Right cardiac atrium (tissue), 5 donors: ENCODE measurements at regions not wholly inside any gene's neighbourhood (a gene's known extent, or its start where the extent isn't known, plus 50 kb on each side); places are given as distances from the start of the nearest gene placed in this dataset.
"Not testable (repeated sequence)": the region's sequence is repeated elsewhere in the genome, so short reads cannot be mapped to it uniquely, and the experiment has no call there.

Experiments used
- ATAC-seq, 2 donors: fragments of 200-7000 bp; cut with Tn5 transposase; one replicate each; pipeline versions ENCODE4 v1.8.0 to v1.9.1; 2020; ENCODE audit warnings: moderate library complexity in 2 of 2, mild to moderate bottlenecking in 1 of 2
- DNase-seq, 3 donors: peaks; one replicate each; pipeline ENCODE4 v3.0.0-alpha.2; 2020
- H3K27ac ChIP-seq: one replicate; pipeline ENCODE4 v1.5.1; 2013; ENCODE audit warnings: mild to moderate bottlenecking, low read length, control low read depth, moderate library complexity
- H3K27me3 ChIP-seq: one replicate; pipeline ENCODE4 v1.6.1; 2013; ENCODE audit not compliant: control insufficient read depth, insufficient read depth
- H3K4me1 ChIP-seq: one replicate; pipeline ENCODE4 v1.6.1; 2013; ENCODE audit warnings: low read length; ENCODE audit not compliant: control insufficient read depth, insufficient read depth
- H3K4me3 ChIP-seq: one replicate; pipeline ENCODE4 v1.5.1; 2013; ENCODE audit warnings: low read length, control low read depth
- H3K9me3 ChIP-seq: one replicate; pipeline ENCODE4 v1.6.1; 2013; ENCODE audit warnings: low read length; ENCODE audit not compliant: control insufficient read depth
- WGBS: extraction: QIAGEN DNeasy Blood & Tissue Kit; methylation state at CpG from one replicate; pipeline ENCODE4 v1.1.7; 2013; 5-methylcytosine and 5-hydroxymethylcytosine counted together
- intact Hi-C, 4 donors: fragments of 100-400 bp; cut with DNase I; formaldehyde crosslinking; loops; one replicate each; pipeline versions ENCODE4 v1.11.0 to v1.14.0; 2022 to 2023
- donor health status: healthy with polysubstance abuse.
- donor health status: DM: no; HTN: yes; CAD: no.
- donor health status: DM: no; HTN: no; CAD: no.
- donor health status: DM: no; HTN: yes; CAD: no; lungs with severe emphysema.
- donor health status: DM: yes; HTN: yes; CAD: no.

GRCh38 chr14:27799066-27800028 is 967.2 kb upstream of the FOXG1 start:
- H3K27me3 ChIP-seq, H3K27ac ChIP-seq, DNase-seq, ATAC-seq, H3K4me1 ChIP-seq, H3K4me3 ChIP-seq, intact Hi-C loops, H3K9me3 ChIP-seq: not testable (repeated sequence)
- WGBS, result 63% methylated on average over 6 of the region's 6 CpGs

DNA sequence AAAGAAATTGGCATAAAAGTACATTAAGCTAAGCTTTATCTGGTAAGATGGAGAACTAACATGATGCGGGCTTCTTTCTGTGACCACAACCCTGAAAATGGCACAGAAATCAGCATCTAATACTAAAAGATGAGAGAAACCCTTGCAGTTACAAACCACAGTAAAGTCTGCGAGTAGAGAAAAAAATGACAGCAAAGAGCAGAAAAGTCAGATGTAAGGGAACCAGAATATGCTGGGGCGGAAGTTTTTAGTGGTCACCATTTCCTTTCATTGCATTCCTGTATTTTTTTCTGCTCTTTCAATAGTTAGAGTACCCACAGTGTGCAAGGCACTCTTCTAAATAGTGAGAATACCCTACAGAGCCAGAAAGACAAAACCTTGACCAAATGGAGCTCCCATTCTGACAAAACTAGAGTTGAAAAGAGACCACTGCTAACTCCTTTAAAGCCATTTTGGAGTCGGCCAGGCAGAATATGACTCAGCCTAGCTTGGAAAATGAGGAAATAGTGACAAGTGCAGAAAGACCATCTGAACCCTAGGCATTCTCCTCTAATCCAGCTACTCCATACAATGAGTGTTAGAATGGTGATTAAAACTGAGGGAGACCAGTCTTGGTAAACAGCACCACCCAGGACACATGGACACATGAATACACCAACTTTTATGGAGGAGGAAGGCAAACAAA is 948.7 kb upstream of the FOXG1 start:
- WGBS, result 68% methylated on average over 4 of the region's 4 CpGs
- H3K27ac ChIP-seq, H3K4me1 ChIP-seq, H3K4me3 ChIP-seq, ATAC-seq, H3K9me3 ChIP-seq, H3K27me3 ChIP-seq, DNase-seq, intact Hi-C loops: not testable (repeated sequence)

DNA sequence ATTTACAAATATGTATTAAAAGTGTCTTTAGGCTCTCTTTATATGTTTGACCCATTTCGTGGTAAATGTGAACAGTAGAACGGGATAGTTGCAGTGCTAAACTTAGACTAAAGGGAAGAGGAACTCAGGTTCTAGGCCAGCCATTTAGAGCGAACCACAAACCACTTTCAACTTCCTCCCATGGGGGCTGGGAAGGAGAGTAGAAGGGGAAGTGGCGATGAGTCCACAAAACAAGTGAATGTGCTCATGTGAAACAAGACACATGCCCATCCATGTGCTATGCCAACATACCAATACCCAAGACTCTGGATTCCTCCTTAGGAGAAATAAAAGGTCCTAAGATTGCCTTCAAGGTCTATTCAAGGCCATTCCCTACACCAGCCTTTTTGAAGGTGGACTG is 940.4 kb upstream of the FOXG1 start:
- H3K4me3 ChIP-seq, DNase-seq, H3K9me3 ChIP-seq, intact Hi-C loops, H3K27ac ChIP-seq, ATAC-seq, H3K27me3 ChIP-seq, H3K4me1 ChIP-seq: not testable (repeated sequence)
- WGBS, result 60% methylated on average over 4 of the region's 4 CpGs

DNA sequence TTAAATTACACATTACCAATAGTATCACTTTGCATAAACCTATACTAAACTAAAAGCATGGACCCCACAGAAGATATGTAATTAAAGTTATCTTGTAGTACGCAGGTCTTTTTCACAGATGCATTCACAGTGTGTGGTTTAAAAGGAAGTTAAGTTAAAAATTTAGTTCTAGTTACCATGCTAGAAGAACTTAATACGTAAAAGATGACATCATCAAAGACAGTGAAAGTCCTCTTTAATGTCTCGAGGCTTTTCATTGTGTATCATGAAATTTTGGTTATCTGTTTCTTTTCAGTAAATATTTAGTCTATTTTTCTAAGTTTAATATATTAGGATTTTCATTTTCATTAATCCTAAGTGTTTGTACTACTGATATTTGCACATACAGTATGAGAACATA is 934.6 kb upstream of the FOXG1 start:
- H3K4me3 ChIP-seq, H3K27ac ChIP-seq, DNase-seq, H3K4me1 ChIP-seq, H3K27me3 ChIP-seq, ATAC-seq, intact Hi-C loops, H3K9me3 ChIP-seq: not testable (repeated sequence)
- WGBS, result 79% methylated on average over 3 of the region's 3 CpGs

GRCh38 chr14:27833001-27833400 is 933.6 kb upstream of the FOXG1 start:
- intact Hi-C loops, H3K9me3 ChIP-seq, H3K27me3 ChIP-seq, ATAC-seq, H3K27ac ChIP-seq, DNase-seq, H3K4me3 ChIP-seq, H3K4me1 ChIP-seq: not testable (repeated sequence)
- WGBS, result 50% methylated on average over 5 of the region's 5 CpGs

DNA sequence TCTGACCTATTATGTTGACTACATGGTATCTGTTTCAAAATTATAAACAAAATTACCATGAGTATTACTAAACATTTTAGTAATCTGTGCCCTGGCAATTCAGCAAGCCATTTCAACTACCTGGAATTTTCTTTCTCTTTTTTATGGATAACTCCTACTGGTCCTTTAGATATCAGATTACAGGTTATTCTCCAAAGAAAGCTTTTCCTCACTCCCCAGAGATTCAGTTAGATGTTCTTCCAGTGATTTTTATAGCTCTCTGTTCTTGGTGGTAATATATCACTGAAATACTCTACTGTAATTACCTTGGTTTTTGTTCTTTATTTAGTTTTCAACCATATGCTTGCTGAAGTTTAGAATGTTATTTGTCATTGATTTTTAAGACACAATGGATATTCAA is 930.2 kb upstream of the FOXG1 start:
- Histone ChIP-seq H3K4me1 (no peaks in the 10 kb centered on the region), H3K27ac (no peak overlapping the region), H3K27me3 (no peaks in the 10 kb centered on the region), H3K9me3 (no peaks in the 10 kb centered on the region), H3K4me3 (no peak overlapping the region)
- intact Hi-C loops, result no loop called here
- no peak for ATAC-seq
- DNase-seq, result no peak

GRCh38 chr14:27845241-27845850 is 921.2 kb upstream of the FOXG1 start:
- WGBS, result 94% methylated on average over 54 of the region's 54 CpGs

GRCh38 chr14:27845902-27846301 is 920.7 kb upstream of the FOXG1 start:
- intact Hi-C loops, result no loop called here
- Histone ChIP-seq H3K27me3 (no peaks in the 10 kb centered on the region), H3K27ac (no peak overlapping the region), H3K4me3 (no peak overlapping the region), H3K9me3 (no peaks in the 10 kb centered on the region), H3K4me1 (no peaks in the 10 kb centered on the region)
- WGBS, result 78% methylated on average over 8 of the region's 8 CpGs
- no peak for ATAC-seq
- DNase-seq, result no peak

More at GRCh38 chr14:27845241-27845850, 921.2 kb upstream of the FOXG1 start:
- DNase-seq (peak in 2 of 3 donors; percentile 32 to 50), ATAC-seq (no peak)
- no peak overlapping the region for H3K4me3 ChIP-seq
- no peak overlapping the region for H3K27ac ChIP-seq
- H3K27me3 ChIP-seq, result no peaks in the 10 kb centered on the region
- intact Hi-C loops, result no loop called here
- no peaks in the 10 kb centered on the region for H3K4me1 ChIP-seq
- H3K9me3 ChIP-seq, result no peaks in the 10 kb centered on the region

- ATAC-seq, H3K4me3 ChIP-seq, intact Hi-C loops, H3K9me3 ChIP-seq, H3K4me1 ChIP-seq, DNase-seq, H3K27ac ChIP-seq, H3K27me3 ChIP-seq: not testable (repeated sequence)
- 90% methylated on average over 1 of the region's 1 CpG for WGBS
Observed at GRCh38 chr14:27847480-27847879, 919.1 kb upstream of the FOXG1 start.

GRCh38 chr14:27849193-27849592 is 917.4 kb upstream of the FOXG1 start:
- DNase-seq, H3K4me1 ChIP-seq, H3K27ac ChIP-seq, H3K27me3 ChIP-seq, H3K4me3 ChIP-seq, intact Hi-C loops, H3K9me3 ChIP-seq, ATAC-seq: not testable (repeated sequence)

DNA sequence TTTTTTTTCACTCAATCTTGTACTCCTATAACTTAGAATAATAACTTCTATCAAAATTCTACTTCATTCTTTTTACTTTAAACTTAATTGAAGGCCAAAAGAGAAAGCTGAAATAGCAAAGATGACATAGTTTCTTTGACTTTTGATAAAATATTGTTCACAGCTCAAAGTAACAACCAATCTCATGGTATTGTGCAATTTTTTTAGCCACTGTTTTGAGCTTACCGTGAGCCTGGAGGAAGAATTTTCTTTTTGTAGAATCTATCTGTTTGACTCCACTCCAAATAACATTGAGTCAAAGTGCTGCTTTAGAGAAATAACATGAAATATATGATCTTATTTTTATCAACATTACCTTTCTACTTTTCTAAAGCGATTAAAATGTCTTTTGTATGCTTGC is 903.9 kb upstream of the FOXG1 start:
- intact Hi-C loops, result no loop called here
- H3K27ac ChIP-seq, result no peak overlapping the region
- no peak overlapping the region for H3K4me3 ChIP-seq
- no peaks in the 10 kb centered on the region for H3K27me3 ChIP-seq
- WGBS, result 62% methylated on average over 2 of the region's 2 CpGs
- no peaks in the 10 kb centered on the region for H3K9me3 ChIP-seq
- ATAC-seq (no peak), DNase-seq (no peak)
- H3K4me1 ChIP-seq, result no peaks in the 10 kb centered on the region
